NOMO-1 treated with dmso at 0.1 percent for 144 hours (cell line): ENCODE measurements at regions not wholly inside any gene's neighbourhood (a gene's known extent, or its start where the extent isn't known, plus 50 kb on each side); places are given as distances from the start of the nearest gene placed in this dataset.
"Not testable (repeated sequence)": the region's sequence is repeated elsewhere in the genome, so short reads cannot be mapped to it uniquely, and the experiment has no call there.

ENCODE experiments used
- DNase-seq: peaks from one replicate; lab custom pipeline; 2025; ENCODE audit not compliant: unreplicated experiment; lab: John Stamatoyannopoulos, UW

GRCh38 chr1:30229960-30230359, 493.4 kb downstream of the MATN1 start:
- no peak for DNase-seq

GRCh38 chr1:30229557-30229956, 493.8 kb downstream of the MATN1 start:
- no peak for DNase-seq

- DNase-seq, result no peak
Measured at GRCh38 chr1:30226648-30227047, 496.7 kb downstream of the MATN1 start.

GRCh38 chr1:30225357-30225756, 498.0 kb downstream of the MATN1 start:
- no peak for DNase-seq

- DNase-seq, result no peak
Measured at GRCh38 chr1:30219675-30220074, 503.7 kb downstream of the MATN1 start.

- no peak for DNase-seq
Measured at GRCh38 chr1:30218438-30218837, 504.9 kb downstream of the MATN1 start.

- DNase-seq, result no peak
Measured at GRCh38 chr1:30216602-30217001, 506.8 kb downstream of the MATN1 start.

GRCh38 chr1:30213936-30214335, 509.4 kb downstream of the MATN1 start:
- DNase-seq, result no peak

GRCh38 chr1:30207962-30208361, 515.4 kb downstream of the MATN1 start:
- not testable (repeated sequence) for DNase-seq

GRCh38 chr1:30206631-30207030, 516.8 kb downstream of the MATN1 start:
- not testable (repeated sequence) for DNase-seq

- not testable (repeated sequence) for DNase-seq
Measured at GRCh38 chr1:30204916-30205315, 518.5 kb downstream of the MATN1 start.

- DNase-seq, result no peak
Measured at GRCh38 chr1:30201015-30201414, 522.4 kb downstream of the MATN1 start.

GRCh38 chr1:30200161-30200560, 523.2 kb downstream of the MATN1 start:
- DNase-seq, result no peak

GRCh38 chr1:30199563-30199962, 523.8 kb downstream of the MATN1 start:
- DNase-seq, result no peak

GRCh38 chr1:30198795-30199403, 524.5 kb downstream of the MATN1 start:
- DNase-seq, result no peak

- no peak for DNase-seq
Measured at GRCh38 chr1:30198451-30198760, 525.0 kb downstream of the MATN1 start.

- no peak for DNase-seq
Measured at GRCh38 chr1:30197639-30198450, 525.5 kb downstream of the MATN1 start.

- DNase-seq, result no peak
Measured at GRCh38 chr1:30196872-30197638, 526.3 kb downstream of the MATN1 start.

GRCh38 chr1:30196457-30196856, 526.9 kb downstream of the MATN1 start:
- no peak for DNase-seq

GRCh38 chr1:30195424-30196134, 527.8 kb downstream of the MATN1 start:
- DNase-seq, result no peak

- DNase-seq, result no peak
Measured at GRCh38 chr1:30194741-30195423, 528.5 kb downstream of the MATN1 start.
